Uterus (tissue), 3 donors: ENCODE measurements at regions not wholly inside any gene's neighbourhood (a gene's known extent, or its start where the extent isn't known, plus 50 kb on each side); places are given as distances from the start of the nearest gene placed in this dataset.

Experiments
- DNase-seq, 2 donors: peaks; one replicate each; pipeline ENCODE4 v3.0.0-alpha.2; 2019 to 2020
- H3K27ac ChIP-seq, 2 donors: fragments of 200-600 bp; sonication (generic); 1 replicate in 1 of 2; 2 replicates in 1 of 2; pipeline ENCODE4 v1.5.1; 2016 to 2018
- H3K27me3 ChIP-seq, 2 donors: fragments of 200-600 bp; sonication (generic); one replicate each; pipeline ENCODE4 v1.5.1; 2018 to 2019; ENCODE audit warnings: control low read depth in 1 of 2
- H3K36me3 ChIP-seq, 2 donors: fragments of 200-600 bp; sonication (generic); one replicate each; pipeline ENCODE4 v1.5.1; 2019; ENCODE audit warnings: control low read depth in 1 of 2
- H3K4me1 ChIP-seq, 2 donors: fragments of 200-600 bp; sonication (generic); one replicate each; pipeline ENCODE4 v1.5.1; 2018 to 2019; ENCODE audit warnings: control low read depth in 1 of 2
- H3K4me3 ChIP-seq, 2 donors: fragments of 200-600 bp; sonication (generic); 1 replicate in 1 of 2; 2 replicates in 1 of 2; pipeline ENCODE4 v1.5.1; 2018 to 2019; ENCODE audit warnings: mild to moderate bottlenecking in 1 of 2
- H3K9me3 ChIP-seq, 2 donors: fragments of 200-600 bp; sonication (generic); one replicate each; pipeline ENCODE4 v1.5.1; 2019; ENCODE audit warnings: control low read depth in 1 of 2
- POLR2A ChIP-seq, 2 donors: fragments of 450-650 bp; IDR thresholded peaks; one replicate each; pipeline ENCODE4 v1.6.1; 2016; ENCODE audit warnings: antibody characterized with exemption in 2 of 2, mild to moderate bottlenecking in 1 of 2, moderate library complexity in 1 of 2
- intact Hi-C: fragments of 100-400 bp; cut with DNase I; formaldehyde crosslinking; loops from one replicate; pipeline ENCODE4 v1.15.1; 2023; ENCODE audit warnings: low total_unique reads
- TF ChIP-seq, protein P1 (sequence below), 4 experiments: fragments of 200-600 bp in 2 of 4; fragments of 450-650 bp in 2 of 4; sonication (generic) in 2 of 4; IDR thresholded peaks; one replicate each; pipeline ENCODE4 v1.5.1; 2016 to 2019; ENCODE audit warnings: antibody characterized with exemption in 4 of 4, mild to moderate bottlenecking in 2 of 4, moderate library complexity in 1 of 4
- donor health status: DM: yes; HTN: yes; CAD: no.

- no peaks in the 10 kb centered on the region for H3K9me3 ChIP-seq
- no peak overlapping the region for H3K27ac ChIP-seq
- H3K36me3 ChIP-seq: no peaks in the 10 kb centered on the region
- DNase-seq: no peak
- no peaks in the 10 kb centered on the region for H3K27me3 ChIP-seq
- no peaks in the 10 kb centered on the region for H3K4me1 ChIP-seq
- intact Hi-C loops: no loop called here
- TF ChIP-seq POLR2A (IDR thresholded peaks at IDR 0.05): no peak
- TF ChIP-seq, protein P1, sequence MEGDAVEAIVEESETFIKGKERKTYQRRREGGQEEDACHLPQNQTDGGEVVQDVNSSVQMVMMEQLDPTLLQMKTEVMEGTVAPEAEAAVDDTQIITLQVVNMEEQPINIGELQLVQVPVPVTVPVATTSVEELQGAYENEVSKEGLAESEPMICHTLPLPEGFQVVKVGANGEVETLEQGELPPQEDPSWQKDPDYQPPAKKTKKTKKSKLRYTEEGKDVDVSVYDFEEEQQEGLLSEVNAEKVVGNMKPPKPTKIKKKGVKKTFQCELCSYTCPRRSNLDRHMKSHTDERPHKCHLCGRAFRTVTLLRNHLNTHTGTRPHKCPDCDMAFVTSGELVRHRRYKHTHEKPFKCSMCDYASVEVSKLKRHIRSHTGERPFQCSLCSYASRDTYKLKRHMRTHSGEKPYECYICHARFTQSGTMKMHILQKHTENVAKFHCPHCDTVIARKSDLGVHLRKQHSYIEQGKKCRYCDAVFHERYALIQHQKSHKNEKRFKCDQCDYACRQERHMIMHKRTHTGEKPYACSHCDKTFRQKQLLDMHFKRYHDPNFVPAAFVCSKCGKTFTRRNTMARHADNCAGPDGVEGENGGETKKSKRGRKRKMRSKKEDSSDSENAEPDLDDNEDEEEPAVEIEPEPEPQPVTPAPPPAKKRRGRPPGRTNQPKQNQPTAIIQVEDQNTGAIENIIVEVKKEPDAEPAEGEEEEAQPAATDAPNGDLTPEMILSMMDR (IDR thresholded peaks at IDR 0.05): no peak
- H3K4me3 ChIP-seq: no peak overlapping the region
These were observed 237.6 kb upstream of the ATP10B start for GRCh38 chr5:161089569-161089968.

DNA sequence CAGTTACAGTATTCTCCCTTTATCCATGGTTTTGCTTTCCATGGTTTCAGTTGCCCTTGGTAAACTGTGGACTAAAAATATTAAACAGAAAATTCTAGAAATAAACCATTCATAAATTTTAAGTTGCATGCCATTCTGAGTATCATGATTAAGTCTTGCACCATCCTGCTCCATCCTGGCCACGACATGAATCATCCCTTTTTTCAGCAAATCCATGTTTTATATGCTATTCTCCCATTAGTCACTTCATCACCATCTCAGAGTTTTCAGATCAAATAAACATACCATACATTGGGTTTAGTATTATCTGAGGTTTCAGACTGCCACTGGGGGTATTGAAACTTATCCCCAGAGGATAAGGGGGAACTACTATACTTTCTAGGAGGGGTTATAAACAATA lies 234.4 kb upstream of the ATP10B start:
- intact Hi-C loops: no loop called here
- TF ChIP-seq, protein P1 (IDR thresholded peaks at IDR 0.05): no peak
- TF ChIP-seq POLR2A (IDR thresholded peaks at IDR 0.05): no peak
- H3K4me3 ChIP-seq: no peak overlapping the region

DNA sequence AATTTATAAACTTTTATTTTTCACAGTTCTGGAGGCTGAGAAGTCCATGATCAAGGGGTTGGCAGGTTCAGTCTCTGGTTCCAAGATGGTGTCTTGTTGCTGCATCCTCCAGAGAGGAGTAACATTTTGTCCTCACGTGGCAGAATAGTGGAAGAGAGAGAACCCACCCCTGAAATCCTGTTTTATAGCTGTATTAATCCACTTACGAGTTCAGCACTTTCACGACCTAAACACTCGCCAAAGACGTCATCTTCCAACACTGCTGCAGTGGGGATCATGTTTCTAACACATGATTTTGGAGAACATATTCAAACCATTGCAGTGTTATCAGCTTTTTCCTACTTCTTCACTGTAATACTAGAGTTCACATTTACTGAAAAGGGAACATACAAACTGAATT lies 233.0 kb upstream of the ATP10B start:
- Histone ChIP-seq H3K27ac (no peak overlapping the region), H3K9me3 (no peaks in the 10 kb centered on the region), H3K4me1 (no peaks in the 10 kb centered on the region), H3K36me3 (no peaks in the 10 kb centered on the region), H3K27me3 (no peaks in the 10 kb centered on the region), H3K4me3 (no peak overlapping the region)
- TF ChIP-seq, protein P1 (IDR thresholded peaks at IDR 0.05): no peak
- no peak for TF ChIP-seq POLR2A (IDR thresholded peaks at IDR 0.05)
- no peak for DNase-seq
- intact Hi-C loops: no loop called here

More for the DNA sequence above, 234.4 kb upstream of the ATP10B start:
- Histone ChIP-seq H3K4me1 (no peaks in the 10 kb centered on the region), H3K27ac (no peak overlapping the region), H3K27me3 (no peaks in the 10 kb centered on the region), H3K9me3 (no peaks in the 10 kb centered on the region), H3K36me3 (no peaks in the 10 kb centered on the region)
- DNase-seq: no peak

GRCh38 chr5:161084115-161084514 lies 232.1 kb upstream of the ATP10B start:
- Histone ChIP-seq H3K36me3 (no peaks in the 10 kb centered on the region), H3K27ac (no peak overlapping the region), H3K9me3 (no peaks in the 10 kb centered on the region), H3K4me1 (no peaks in the 10 kb centered on the region), H3K27me3 (no peaks in the 10 kb centered on the region), H3K4me3 (no peak overlapping the region)
- intact Hi-C loops: no loop called here
- TF ChIP-seq, protein P1 (IDR thresholded peaks at IDR 0.05): no peak
- TF ChIP-seq POLR2A (IDR thresholded peaks at IDR 0.05): no peak
- DNase-seq: no peak

- H3K4me1 ChIP-seq: no peaks in the 10 kb centered on the region
- TF ChIP-seq, protein P1 (IDR thresholded peaks at IDR 0.05): no peak
- no peak for TF ChIP-seq POLR2A (IDR thresholded peaks at IDR 0.05)
- no peaks in the 10 kb centered on the region for H3K27me3 ChIP-seq
- no peak overlapping the region for H3K27ac ChIP-seq
- no peak for DNase-seq
- intact Hi-C loops: no loop called here
- H3K9me3 ChIP-seq: no peaks in the 10 kb centered on the region
- no peaks in the 10 kb centered on the region for H3K36me3 ChIP-seq
- H3K4me3 ChIP-seq: no peak overlapping the region
These were observed 226.8 kb upstream of the ATP10B start for GRCh38 chr5:161078793-161079192.
